Mesothelial cell of epicardium (in vitro differentiated cells): ENCODE measurements at regions not wholly inside any gene's neighbourhood (a gene's known extent, or its start where the extent isn't known, plus 50 kb on each side); places are given as distances from the start of the nearest gene placed in this dataset.
A peak's percentile ranks its signal among the peaks of the same experiment; 100 is the strongest.
"Not testable (repeated sequence)": the region's sequence is repeated elsewhere in the genome, so short reads cannot be mapped to it uniquely, and the experiment has no call there.

Experiments used
- DNase-seq, 2 experiments: peaks; one replicate each; pipeline ENCODE4 v3.0.0; 2021; ENCODE audit warnings: low spot score in 2 of 2; ENCODE audit not compliant: unreplicated experiment in 2 of 2
- H3K27ac Mint-ChIP-seq: 2 replicates; pipeline ENCODE4 v1.8.0; 2021; ENCODE audit warnings: mixed read lengths
- H3K27me3 Mint-ChIP-seq: 2 replicates; pipeline ENCODE4 v1.8.0; 2021; ENCODE audit warnings: low read depth, mixed read lengths
- H3K36me3 Mint-ChIP-seq: 2 replicates; pipeline ENCODE4 v1.8.0; 2021; ENCODE audit warnings: mixed read lengths
- H3K4me1 Mint-ChIP-seq: 2 replicates; pipeline ENCODE4 v1.8.0; 2021; ENCODE audit warnings: mixed read lengths
- H3K4me3 Mint-ChIP-seq: 2 replicates; pipeline ENCODE4 v1.8.0; 2021; ENCODE audit warnings: mild to moderate bottlenecking, moderate library complexity, mixed read lengths
- H3K9me3 Mint-ChIP-seq: 2 replicates; pipeline ENCODE4 v1.8.0; 2021; ENCODE audit warnings: mixed read lengths
- TF ChIP-seq, protein P1 (sequence below): fragments of 200-600 bp; sonication (generic); IDR thresholded peaks from one replicate; pipeline ENCODE4 v1.5.0; 2021; ENCODE audit warnings: antibody characterized with exemption; ENCODE audit not compliant: unreplicated experiment

GRCh38 chr6:150694889-150695288 is 95.2 kb downstream of the PLEKHG1 start:
- H3K9me3 Mint-ChIP-seq = no peaks in the 10 kb centered on the region
- no peak overlapping the region for H3K4me3 Mint-ChIP-seq
- H3K27ac Mint-ChIP-seq = peak overlapping the region; percentile 89
- no peaks in the 10 kb centered on the region for H3K36me3 Mint-ChIP-seq
- peaks cover 54% of the 10 kb centered on the region for H3K4me1 Mint-ChIP-seq
- H3K27me3 Mint-ChIP-seq = no peaks in the 10 kb centered on the region
- TF ChIP-seq, protein P1, sequence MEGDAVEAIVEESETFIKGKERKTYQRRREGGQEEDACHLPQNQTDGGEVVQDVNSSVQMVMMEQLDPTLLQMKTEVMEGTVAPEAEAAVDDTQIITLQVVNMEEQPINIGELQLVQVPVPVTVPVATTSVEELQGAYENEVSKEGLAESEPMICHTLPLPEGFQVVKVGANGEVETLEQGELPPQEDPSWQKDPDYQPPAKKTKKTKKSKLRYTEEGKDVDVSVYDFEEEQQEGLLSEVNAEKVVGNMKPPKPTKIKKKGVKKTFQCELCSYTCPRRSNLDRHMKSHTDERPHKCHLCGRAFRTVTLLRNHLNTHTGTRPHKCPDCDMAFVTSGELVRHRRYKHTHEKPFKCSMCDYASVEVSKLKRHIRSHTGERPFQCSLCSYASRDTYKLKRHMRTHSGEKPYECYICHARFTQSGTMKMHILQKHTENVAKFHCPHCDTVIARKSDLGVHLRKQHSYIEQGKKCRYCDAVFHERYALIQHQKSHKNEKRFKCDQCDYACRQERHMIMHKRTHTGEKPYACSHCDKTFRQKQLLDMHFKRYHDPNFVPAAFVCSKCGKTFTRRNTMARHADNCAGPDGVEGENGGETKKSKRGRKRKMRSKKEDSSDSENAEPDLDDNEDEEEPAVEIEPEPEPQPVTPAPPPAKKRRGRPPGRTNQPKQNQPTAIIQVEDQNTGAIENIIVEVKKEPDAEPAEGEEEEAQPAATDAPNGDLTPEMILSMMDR = no peak
- DNase-seq = no peak

- H3K4me1 Mint-ChIP-seq = peaks cover 49% of the 10 kb centered on the region
- H3K27ac Mint-ChIP-seq = peak overlapping the region; percentile 89
- no peak overlapping the region for H3K4me3 Mint-ChIP-seq
- H3K36me3 Mint-ChIP-seq = no peaks in the 10 kb centered on the region
- no peak for DNase-seq
- no peaks in the 10 kb centered on the region for H3K9me3 Mint-ChIP-seq
- TF ChIP-seq, protein P1 = no peak
- H3K27me3 Mint-ChIP-seq = no peaks in the 10 kb centered on the region
Measured at GRCh38 chr6:150695652-150696051, 96.0 kb downstream of the PLEKHG1 start.

- DNase-seq = peak in 1 of 2 experiments; percentile 57
- Mint-ChIP-seq H3K9me3 (no peaks in the 10 kb centered on the region), H3K27ac (peak overlapping the region; percentile 89), H3K4me1 (peaks cover 44% of the 10 kb centered on the region), H3K27me3 (no peaks in the 10 kb centered on the region), H3K36me3 (no peaks in the 10 kb centered on the region), H3K4me3 (no peak overlapping the region)
- TF ChIP-seq, protein P1 = no peak
Measured at GRCh38 chr6:150696190-150696589, 96.5 kb downstream of the PLEKHG1 start.

- H3K9me3 Mint-ChIP-seq, DNase-seq, H3K27me3 Mint-ChIP-seq, H3K36me3 Mint-ChIP-seq, H3K4me3 Mint-ChIP-seq: not testable (repeated sequence)
- peaks cover 41% of the 10 kb centered on the region for H3K4me1 Mint-ChIP-seq
- H3K27ac Mint-ChIP-seq = peak overlapping the region; percentile 89
Measured at GRCh38 chr6:150696918-150697317, 97.2 kb downstream of the PLEKHG1 start.

DNA sequence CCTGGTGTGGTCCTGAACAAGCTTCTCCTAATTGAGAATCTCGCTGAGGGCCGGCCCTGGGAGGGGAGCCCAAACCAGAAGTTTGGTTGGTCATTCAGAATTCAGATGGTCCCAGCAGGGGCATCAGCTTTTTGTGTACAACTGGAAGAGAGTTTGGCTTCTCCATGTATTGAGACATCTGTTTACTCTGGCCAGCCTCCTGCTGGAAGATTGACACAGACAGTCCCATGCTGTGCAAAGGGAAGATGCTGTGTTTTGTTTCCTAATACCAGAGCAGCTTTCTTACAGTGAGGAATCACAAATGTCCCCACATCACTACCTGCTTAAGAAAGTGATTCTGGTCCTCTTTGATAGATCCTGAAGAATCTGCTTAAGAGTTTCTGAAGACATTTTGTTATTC is 97.8 kb downstream of the PLEKHG1 start:
- Mint-ChIP-seq H3K27me3 (no peaks in the 10 kb centered on the region), H3K4me3 (no peak overlapping the region), H3K27ac (no peak overlapping the region), H3K9me3 (no peaks in the 10 kb centered on the region), H3K36me3 (no peaks in the 10 kb centered on the region), H3K4me1 (peaks cover 38% of the 10 kb centered on the region)
- no peak for DNase-seq
- TF ChIP-seq, protein P1 = no peak

DNA sequence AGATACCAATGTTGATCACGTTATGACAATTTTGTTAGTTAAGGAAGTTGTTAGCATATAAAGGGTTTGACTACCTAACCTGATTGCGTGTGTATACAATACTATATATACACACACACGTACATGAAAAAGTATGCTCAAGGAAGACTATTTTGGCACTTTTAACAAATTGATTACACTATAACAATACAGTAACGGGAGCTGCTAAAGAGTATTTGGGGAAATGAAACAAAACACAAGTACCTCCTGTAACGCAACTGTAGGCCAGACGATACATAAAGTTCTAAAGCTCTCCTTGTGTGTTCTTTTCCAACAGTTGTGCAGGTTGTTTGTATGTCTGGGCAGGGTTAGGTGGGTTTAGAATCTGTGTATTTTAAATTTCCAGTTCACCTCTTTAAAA is 98.7 kb downstream of the PLEKHG1 start:
- no peak overlapping the region for H3K27ac Mint-ChIP-seq
- H3K4me1 Mint-ChIP-seq = peaks cover 37% of the 10 kb centered on the region
- TF ChIP-seq, protein P1 = no peak
- no peaks in the 10 kb centered on the region for H3K27me3 Mint-ChIP-seq
- H3K36me3 Mint-ChIP-seq = no peaks in the 10 kb centered on the region
- H3K4me3 Mint-ChIP-seq = no peak overlapping the region
- DNase-seq = no peak
- no peaks in the 10 kb centered on the region for H3K9me3 Mint-ChIP-seq
